Activated naive CD4-positive, alpha-beta T cell treated with anti-CD3 and anti-CD28 coated beads, Interleukin-2, amount 50 U/mL, for 72 hours (primary cell): ENCODE measurements at regions not wholly inside any gene's neighbourhood (a gene's known extent, or its start where the extent isn't known, plus 50 kb on each side); places are given as distances from the start of the nearest gene placed in this dataset.

Experiments
- ATAC-seq, 2 donors: fragments of 150-1000 bp; cut with Tn5 transposase; 2 replicates each; pipeline ENCODE4 v1.10.0; 2021; ENCODE audit warnings: mild to moderate bottlenecking in 2 of 2, moderate library complexity in 2 of 2
- DNase-seq, 2 donors: peaks; one replicate each; pipeline ENCODE4 v3.0.0; 2021 to 2022; ENCODE audit warnings: low spot score in 2 of 2
- H3K27ac Mint-ChIP-seq, 2 donors: one replicate each; pipeline ENCODE4 v1.8.0; 2022; ENCODE audit warnings: mild to moderate bottlenecking in 2 of 2, mixed read lengths in 2 of 2
- H3K36me3 Mint-ChIP-seq, 2 donors: one replicate each; pipeline ENCODE4 v1.8.0; 2022; ENCODE audit warnings: mixed read lengths in 2 of 2
- H3K9me3 Mint-ChIP-seq, 2 donors: one replicate each; pipeline ENCODE4 v1.8.0; 2022; ENCODE audit warnings: mixed read lengths in 2 of 2

DNA sequence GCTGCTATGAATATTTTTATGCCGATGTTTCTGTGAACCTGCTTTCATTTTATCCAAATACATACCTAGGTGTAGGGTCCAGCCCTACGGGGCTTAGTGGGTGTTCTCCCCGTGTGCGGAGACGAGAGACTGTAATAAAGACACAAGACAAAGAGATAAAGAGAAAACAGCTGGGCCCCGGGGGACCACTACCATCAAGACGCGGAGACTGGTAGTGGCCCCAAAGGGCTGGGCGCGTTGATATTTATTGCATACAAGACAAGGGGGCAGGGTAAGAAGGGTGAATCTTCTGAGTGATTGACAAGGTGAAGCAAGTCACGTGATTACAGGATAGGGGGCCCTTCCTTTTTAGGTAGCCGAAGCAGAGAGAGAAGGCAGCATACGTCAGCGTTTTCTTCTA lies 920.1 kb downstream of the BRD1 start:
- Mint-ChIP-seq H3K36me3 (peaks cover under 1 to 8% of the 10 kb centered on the region in 2 donors), H3K27ac (no peak overlapping the region), H3K9me3 (no peaks in the 10 kb centered on the region)
- no peak for DNase-seq
- ATAC-seq = no peak

DNA sequence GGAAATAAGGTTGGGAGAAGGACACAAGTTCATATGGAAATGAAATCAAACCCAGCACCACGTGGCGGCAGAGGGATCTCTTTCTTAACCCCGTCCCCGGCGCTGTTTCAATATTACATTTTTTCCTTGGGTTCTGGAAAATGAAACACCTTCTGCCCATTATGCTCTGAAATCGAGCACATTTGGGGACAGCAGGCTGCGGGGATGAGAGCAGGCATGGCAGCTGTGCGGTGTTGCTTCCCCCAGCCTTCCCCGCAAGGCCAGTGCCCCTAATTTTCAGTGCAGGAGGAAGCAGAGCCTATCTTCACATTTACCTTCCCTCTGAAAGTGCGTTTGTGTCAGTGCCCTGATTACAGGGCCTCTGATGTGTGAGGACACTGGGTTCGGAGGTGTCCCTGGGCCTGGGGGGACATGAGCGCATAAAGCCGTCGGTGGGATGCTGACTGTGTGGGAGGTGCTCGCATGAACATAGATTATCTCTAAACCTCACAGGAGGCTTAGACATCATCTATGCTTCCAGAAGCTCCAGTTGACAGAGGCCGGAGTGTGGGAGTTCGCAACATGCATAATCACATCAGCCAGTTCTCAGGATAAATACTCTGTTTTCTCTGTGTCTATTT lies 921.3 kb downstream of the BRD1 start:
- Mint-ChIP-seq H3K36me3 (peaks cover 0 to 8% of the 10 kb centered on the region in 2 donors), H3K9me3 (no peaks in the 10 kb centered on the region), H3K27ac (no peak overlapping the region)
- DNase-seq (peak in 1 of 2 donors; percentile 16), ATAC-seq (no peak)

DNA sequence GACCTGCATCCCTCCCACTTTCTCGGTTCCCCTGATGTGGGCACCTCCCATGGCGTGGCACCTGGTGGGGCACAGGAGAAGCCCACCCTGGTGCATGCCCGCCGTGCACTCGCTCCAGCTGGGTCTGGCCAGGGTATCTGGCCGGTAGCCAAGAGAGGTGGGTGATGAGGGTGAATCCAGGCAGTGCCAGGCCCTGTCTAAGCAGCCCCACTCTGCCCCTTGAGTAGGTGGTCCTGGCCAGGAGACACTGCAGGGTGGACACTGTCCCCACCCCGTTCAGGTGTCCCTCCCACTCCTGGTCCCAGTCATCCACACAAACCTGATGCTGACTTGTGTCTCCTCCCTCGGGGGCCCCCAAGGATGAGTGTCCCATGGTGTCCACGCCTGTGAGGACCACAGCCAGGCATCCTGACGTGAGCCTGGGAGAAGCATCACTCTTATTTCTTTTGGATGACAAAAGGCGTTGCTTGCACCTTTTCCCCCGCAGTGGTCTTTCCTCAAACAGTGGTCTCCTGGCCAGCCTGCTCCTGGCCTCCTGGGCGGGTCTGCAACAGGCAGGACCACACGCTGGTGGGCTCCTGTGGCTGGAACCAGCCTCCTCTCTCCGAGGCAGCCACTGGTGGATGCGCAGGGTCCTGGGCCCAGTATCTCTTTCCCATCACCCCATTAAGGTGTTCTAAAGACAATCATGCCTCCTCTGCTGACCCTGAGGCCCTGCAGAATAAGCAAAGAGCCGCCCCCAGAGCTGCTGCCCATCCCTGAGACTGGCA lies 922.3 kb downstream of the BRD1 start:
- ATAC-seq (no peak), DNase-seq (peak in 1 of 2 donors; percentile 26)
- Mint-ChIP-seq H3K9me3 (no peaks in the 10 kb centered on the region), H3K36me3 (peaks cover 0 to 8% of the 10 kb centered on the region in 2 donors), H3K27ac (no peak overlapping the region)

DNA sequence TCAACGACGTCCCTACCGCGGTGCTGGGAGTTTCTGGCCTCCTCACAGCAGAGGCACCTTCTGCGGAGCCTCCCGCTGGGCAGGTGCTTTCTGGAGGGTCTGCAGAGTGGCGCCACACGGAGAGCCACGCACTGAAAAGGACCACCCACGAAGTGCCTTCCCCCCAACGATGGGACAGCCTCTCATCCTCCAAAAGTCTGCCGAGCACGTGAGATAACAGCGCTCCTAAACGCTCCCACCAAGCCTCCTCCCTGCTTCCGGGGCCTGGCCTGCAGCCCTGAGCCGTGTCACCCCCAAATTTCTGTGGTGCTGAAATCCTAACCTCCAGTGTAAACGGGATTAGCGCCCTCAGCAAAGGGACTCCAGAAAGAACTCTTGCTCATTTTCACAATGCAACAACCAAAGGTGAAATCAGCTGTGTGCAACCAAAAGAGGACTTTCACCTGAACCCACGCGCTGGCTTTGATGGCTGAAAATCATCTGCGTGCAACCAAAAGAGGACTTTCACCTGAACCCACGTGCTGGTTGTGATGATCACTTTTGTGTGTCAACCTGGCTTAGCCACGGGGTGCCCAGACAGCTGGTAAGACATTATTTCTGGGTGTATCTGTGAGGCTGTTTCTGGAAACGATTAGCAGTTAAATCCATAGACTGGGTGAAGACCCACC lies 924.6 kb downstream of the BRD1 start:
- H3K36me3 Mint-ChIP-seq = no peaks in the 10 kb centered on the region
- H3K9me3 Mint-ChIP-seq = no peaks in the 10 kb centered on the region
- DNase-seq = peak in 1 of 2 donors; percentile 33
- no peak for ATAC-seq
- no peak overlapping the region for H3K27ac Mint-ChIP-seq

DNA sequence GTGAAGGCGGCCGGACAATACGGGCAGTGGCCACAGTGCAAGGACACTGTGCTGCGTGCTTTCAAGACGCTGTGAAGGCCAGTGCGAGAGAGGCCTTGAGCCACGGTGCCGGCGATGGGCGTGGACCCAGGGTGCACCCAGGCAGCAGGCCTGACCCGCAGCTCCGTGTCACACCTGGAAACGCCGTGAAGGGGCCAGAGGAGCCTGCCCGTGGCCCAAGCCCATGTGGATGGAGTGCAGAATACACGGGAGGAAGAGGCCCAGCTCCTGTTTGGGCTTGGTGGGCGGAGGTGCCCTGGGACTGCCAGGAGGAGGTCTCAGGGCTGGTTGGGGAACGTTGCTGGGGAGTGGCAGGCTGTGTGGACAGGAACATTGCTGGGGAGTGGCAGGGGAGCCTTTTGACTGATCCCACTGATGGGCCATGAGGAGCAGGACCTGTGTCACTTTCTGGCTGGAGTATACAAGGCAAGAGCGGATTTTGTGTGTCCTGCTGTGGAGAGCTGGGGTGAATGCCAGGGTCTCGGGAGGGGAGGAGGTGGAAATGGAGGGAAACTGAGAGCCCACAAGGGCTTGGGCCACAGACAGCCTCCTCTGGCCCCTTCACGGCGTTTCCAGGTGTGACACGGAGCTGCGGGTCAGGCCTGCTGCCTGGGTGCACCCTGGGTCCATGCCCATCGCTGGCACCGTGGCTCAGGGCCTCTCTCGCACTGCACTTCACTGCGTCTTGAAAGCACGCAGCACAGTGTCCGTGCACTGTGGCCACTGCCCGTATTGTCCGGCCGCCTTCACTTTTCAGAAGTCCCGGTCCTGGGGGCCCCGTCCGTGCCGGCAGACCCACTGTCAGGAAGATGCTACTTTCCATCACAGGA lies 925.4 kb downstream of the BRD1 start:
- DNase-seq = no peak
- no peak for ATAC-seq
- H3K36me3 Mint-ChIP-seq = no peaks in the 10 kb centered on the region
- no peaks in the 10 kb centered on the region for H3K9me3 Mint-ChIP-seq
- H3K27ac Mint-ChIP-seq = no peak overlapping the region

DNA sequence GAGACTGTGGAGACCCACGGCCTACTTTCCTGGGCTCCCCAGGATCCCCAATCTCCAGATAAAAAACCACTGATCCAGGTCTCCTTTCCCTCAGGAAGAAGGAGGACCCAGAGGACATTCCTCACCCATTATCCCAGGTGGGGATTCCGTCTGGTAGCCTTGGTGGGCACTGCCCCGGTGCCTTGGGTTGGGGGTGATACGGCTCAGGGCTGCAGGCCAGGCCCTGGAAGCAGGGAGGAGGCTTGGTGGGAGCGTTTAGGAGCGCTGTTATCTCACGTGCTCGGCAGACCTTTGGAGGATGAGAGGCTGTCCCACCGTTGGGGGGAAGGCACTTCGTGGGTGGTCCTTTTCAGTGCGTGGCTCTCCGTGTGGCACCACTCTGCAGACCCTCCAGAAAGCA lies 926.3 kb downstream of the BRD1 start:
- Mint-ChIP-seq H3K36me3 (no peaks in the 10 kb centered on the region), H3K9me3 (no peaks in the 10 kb centered on the region), H3K27ac (no peak overlapping the region)
- no peak for ATAC-seq
- DNase-seq = no peak

DNA sequence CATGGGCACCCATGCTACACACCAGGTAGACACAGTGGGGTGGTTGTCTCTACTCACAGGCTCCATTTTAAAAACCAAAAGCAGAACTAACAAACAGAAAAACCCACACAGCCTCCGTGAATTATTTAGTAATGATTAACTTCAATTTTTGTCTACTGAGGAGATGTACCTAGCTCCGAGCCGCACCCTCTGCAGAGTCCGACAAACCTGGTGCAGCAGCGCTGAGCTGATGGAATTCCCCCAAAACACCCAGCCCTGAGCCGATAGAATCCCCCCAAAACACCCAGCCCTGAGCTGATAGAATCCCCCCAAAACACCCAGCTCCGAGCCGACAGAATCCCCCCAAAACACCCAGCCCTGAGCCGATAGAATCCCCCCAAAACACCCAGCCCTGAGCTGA lies 927.0 kb downstream of the BRD1 start:
- Mint-ChIP-seq H3K9me3 (no peaks in the 10 kb centered on the region), H3K36me3 (no peaks in the 10 kb centered on the region), H3K27ac (no peak overlapping the region)
- ATAC-seq (no peak), DNase-seq (no peak)

DNA sequence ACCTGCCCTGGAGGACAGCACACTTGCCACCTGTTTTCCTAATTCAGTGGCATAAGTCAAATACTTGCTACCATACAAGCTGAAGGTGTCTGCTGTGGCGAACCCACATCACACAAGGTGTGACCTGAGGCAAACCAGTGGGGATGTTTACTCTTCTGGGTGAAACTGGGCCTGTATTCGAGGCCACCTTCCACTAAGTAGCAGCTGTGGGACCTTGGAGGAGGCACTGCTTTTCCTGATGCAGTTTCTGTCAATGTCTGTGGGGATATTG lies 927.4 kb downstream of the BRD1 start:
- ATAC-seq (no peak), DNase-seq (no peak)
- Mint-ChIP-seq H3K9me3 (no peaks in the 10 kb centered on the region), H3K27ac (no peak overlapping the region), H3K36me3 (no peaks in the 10 kb centered on the region)

DNA sequence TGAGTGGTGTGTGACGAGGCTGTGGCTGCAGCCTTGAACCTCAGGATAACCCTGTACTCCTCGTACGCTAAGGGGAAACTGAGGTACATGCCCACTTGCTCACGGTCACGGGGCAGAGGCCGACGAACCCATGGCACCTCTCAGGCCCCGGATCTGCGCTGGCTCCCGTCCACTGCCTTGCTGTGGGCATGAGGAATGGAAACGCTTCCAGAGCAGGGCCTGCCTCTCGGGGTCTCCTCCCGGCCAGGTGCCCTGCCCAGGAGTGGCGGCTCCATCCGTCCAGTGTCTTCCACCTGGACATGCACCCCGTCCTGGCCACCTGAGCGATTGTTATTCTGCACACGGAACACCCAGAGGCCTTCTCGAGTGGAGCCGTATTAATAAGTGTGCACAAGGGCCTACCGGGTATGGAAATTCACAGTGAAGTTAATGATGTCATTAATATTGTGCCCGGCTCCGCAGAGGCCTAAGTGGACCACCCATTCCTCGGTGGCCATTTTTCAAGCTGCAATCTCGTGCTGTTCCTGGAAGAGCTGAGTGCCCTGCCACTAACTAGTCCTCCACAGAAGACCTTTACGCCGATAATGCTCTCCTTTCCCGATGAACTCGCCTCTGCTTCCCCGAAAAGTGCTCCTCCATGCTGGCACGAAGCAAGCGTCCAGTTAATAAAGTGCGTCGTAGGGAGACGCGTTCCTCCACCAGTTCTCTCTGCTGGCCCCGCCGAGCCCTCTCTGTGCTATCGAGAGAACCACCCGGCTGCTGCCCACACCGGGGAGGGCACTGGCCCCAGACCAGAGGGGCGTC lies 927.9 kb downstream of the BRD1 start:
- Mint-ChIP-seq H3K36me3 (no peaks in the 10 kb centered on the region), H3K27ac (no peak overlapping the region), H3K9me3 (no peaks in the 10 kb centered on the region)
- DNase-seq = peak in 1 of 2 donors; percentile 44
- no peak for ATAC-seq

DNA sequence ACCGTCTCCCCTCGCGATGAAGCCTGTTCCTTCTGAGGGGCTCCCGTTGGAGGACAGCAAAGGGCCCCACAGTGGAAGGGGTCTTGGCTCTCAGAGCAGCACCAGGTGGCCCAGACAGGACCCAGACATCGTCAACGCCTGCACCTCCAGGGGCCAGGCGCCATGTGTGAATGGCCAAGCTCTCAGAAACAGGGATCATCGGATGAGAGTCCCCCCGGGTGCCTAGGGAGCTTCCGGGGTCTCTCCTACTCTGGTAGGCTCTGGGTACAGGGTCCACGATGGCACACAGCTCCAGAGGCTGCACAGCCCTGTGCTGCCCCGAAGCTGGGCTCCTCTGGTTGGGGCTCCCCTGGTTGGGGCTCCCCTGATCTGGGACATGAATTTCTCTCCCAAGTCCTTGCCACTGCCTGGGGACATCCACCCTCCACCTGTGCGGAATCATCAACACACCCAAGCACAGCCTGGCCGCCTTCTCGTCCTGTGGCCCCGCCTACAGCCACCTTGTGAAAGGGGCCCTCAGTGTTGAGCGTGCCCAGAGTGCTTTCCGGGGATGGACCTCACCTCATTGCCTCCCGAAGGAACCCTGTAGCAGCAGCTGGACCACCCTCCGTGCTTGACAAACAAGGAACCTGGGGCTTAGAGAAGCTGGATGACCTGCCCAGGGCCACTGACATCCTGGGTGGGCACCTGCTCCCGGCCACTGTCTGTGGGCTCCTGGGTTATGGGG lies 929.0 kb downstream of the BRD1 start:
- DNase-seq (peak in 1 of 2 donors; percentile 25), ATAC-seq (no peak)
- Mint-ChIP-seq H3K27ac (no peak overlapping the region), H3K36me3 (no peaks in the 10 kb centered on the region), H3K9me3 (no peaks in the 10 kb centered on the region)

DNA sequence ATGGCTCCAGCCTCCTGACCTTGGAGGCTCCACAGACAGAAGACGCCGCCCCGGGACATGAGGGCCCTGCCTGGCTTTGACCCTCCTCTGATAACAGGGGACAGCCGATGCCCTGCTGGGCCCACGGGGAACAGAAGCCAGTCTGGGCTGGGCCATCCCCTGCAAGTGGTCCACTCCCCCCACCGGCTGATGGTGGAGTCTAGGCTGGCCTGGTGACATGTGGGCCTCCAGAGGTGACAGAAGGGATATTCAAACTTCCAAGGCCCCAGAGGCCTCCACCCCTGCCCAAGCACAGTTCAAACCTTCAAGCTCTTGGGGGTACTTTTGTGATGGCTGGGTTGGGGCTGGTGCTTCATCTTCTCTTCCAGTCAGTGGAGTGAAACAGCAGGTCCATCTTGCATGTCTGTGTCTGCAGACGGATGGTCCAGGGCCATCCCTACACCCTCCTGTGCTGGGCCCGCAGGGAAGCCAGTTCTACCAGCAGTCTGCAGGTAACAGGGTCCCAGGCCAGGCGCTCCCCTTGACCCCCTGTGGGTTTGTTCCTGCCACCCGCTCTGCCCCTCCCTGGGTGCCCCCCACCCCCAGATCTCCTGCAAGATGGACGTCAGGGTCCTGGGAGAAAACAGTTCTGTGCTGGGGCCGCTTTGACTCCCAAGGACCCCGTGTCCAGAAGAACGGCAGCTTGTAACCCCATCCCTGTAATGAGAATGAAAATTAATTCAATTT lies 929.9 kb downstream of the BRD1 start:
- Mint-ChIP-seq H3K36me3 (no peaks in the 10 kb centered on the region), H3K27ac (no peak overlapping the region), H3K9me3 (no peaks in the 10 kb centered on the region)
- DNase-seq (peak in 1 of 2 donors; percentile 37), ATAC-seq (no peak)

DNA sequence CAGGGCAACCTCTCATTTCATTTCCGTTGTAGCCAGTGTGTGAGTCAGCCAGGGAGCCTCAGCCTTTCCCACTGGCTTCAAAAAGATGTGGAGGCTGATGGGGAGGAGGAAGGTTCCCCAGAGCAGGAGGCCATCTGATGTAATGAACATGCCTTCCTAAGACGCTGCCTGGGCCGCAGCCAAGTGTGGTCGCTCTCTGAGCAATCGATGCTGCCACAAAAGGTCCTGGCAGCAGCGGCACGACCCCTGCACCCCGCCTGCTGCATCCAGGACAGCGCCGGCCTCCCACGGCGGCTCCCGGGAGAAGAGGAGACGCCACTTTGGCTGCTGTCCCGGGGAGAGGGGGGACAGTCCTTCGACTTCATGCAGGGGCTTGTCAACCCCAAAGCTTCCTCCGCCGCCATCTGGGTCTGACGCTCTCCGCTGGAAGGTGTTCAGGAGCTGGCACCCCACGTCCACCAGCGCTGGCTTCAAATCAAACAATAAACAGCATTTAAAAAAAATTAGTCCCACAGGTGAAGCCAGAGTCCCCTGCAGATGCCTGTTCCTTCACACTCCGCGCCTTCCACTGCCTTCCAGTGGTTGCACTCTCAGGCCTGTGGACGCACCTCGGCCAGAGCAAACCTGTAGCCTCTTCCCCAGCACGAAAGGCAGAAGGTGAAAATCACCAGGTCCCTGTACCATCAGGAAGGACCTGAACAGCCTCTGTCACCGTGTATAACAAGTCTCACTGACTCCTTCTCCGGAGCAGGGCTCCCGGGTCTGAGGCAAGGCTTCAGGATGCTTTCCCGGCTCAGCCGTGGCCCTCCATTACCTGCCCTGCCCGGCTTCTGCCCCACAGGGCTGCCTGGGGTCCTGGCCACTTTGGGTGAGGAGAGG lies 930.7 kb downstream of the BRD1 start:
- Mint-ChIP-seq H3K36me3 (no peaks in the 10 kb centered on the region), H3K9me3 (no peaks in the 10 kb centered on the region), H3K27ac (no peak overlapping the region)
- DNase-seq = peak in 1 of 2 donors; percentile 14
- no peak for ATAC-seq

DNA sequence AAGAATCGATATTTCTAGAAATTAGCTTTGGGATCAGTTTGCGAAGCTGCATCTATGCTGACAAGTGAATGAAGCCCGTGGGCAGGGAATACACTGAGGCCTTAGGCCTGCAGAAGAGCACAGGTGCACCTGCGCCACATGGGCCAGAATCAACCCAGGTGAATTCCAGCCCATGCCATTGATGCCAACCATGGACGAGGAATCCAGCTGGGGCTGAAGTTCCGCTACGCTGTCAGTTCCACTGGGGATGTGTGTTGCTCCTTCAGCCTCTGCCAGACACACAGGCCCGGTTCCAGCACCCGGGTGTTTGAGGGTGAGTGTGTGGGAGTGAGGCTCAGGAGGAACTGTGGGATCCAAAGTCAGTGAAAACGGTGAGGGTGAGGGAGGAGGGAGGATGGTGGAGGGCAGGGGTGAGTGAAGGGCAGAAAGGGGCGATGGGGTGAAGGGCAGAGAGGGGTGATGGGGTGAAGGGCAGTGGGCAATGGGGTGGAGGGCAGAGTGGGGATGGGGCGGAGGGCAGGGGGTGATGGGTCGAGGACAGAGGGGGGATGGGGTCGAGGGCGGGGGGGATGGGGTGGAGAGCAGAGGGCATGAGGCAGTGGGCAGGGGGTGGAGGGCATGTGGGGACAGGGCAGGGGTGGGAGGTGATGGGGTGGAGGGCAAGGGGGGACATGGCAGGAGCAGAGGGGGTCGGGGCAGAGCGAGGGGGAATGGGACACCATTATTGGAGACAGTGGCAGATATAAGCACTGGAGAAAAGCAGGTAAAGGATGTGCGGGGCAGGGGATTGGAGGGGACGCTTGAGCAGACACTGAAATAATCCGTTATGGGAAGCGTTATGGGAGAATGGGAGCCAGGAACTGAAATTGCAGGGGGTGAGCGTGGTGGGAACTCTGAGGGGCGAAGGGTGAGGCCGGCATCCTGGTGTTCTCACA lies 931.6 kb downstream of the BRD1 start:
- DNase-seq = peak in 1 of 2 donors; percentile 14
- Mint-ChIP-seq H3K36me3 (no peaks in the 10 kb centered on the region), H3K9me3 (no peaks in the 10 kb centered on the region), H3K27ac (no peak overlapping the region)
- ATAC-seq = no peak
